GM23338 (cell line): ENCODE measurements at regions not wholly inside any gene's neighbourhood (a gene's known extent, or its start where the extent isn't known, plus 50 kb on each side); places are given as distances from the start of the nearest gene placed in this dataset.

Source experiments
- ATAC-seq: fragments of 200-7000 bp; cut with Tn5 transposase; 3 replicates; pipeline ENCODE4 v1.9.1; 2020
- DNase-seq: peaks from one replicate; pipeline ENCODE4 v3.0.0-alpha.2; 2015; ENCODE audit warnings: low spot score
- H2AFZ ChIP-seq: fragments of 200-600 bp; sonication (generic); 2 replicates; pipeline ENCODE4 v1.8.0; 2016; ENCODE audit warnings: antibody characterized with exemption, mild to moderate bottlenecking, moderate library complexity
- H3F3A ChIP-seq: fragments of 200-600 bp; sonication (generic); replicated peaks from 2 replicates; pipeline ENCODE4 v1.8.0; 2017; ENCODE audit warnings: antibody characterized with exemption, mixed run types, low read depth
- H3K27ac ChIP-seq: fragments of 200-600 bp; sonication (generic); 2 replicates; pipeline ENCODE4 v1.6.1; 2016; ENCODE audit warnings: low read depth
- H3K27me3 ChIP-seq: fragments of 200-600 bp; sonication (generic); 2 replicates; pipeline ENCODE4 v1.8.0; 2016; ENCODE audit warnings: mild to moderate bottlenecking, mixed run types, moderate library complexity; ENCODE audit not compliant: insufficient read depth
- H3K36me3 ChIP-seq: fragments of 200-600 bp; sonication (generic); 2 replicates; pipeline ENCODE4 v1.8.0; 2016; ENCODE audit warnings: mild to moderate bottlenecking; ENCODE audit not compliant: insufficient read depth
- H3K4me1 ChIP-seq: fragments of 200-600 bp; sonication (generic); 2 replicates; pipeline ENCODE4 v1.8.0; 2016; ENCODE audit warnings: mild to moderate bottlenecking, moderate library complexity; ENCODE audit not compliant: insufficient read depth
- H3K4me2 ChIP-seq: fragments of 200-600 bp; sonication (generic); 2 replicates; pipeline ENCODE4 v1.7.1; 2017; ENCODE audit warnings: mixed run types
- H3K4me3 ChIP-seq: fragments of 200-600 bp; sonication (generic); 2 replicates; pipeline ENCODE4 v1.6.1; 2016; ENCODE audit warnings: mixed run types
- H3K79me2 ChIP-seq: fragments of 200-600 bp; sonication (generic); replicated peaks from 2 replicates; pipeline ENCODE4 v1.8.0; 2017; ENCODE audit warnings: mild to moderate bottlenecking; ENCODE audit not compliant: insufficient read depth
- H3K9me2 ChIP-seq: fragments of 200-600 bp; sonication (generic); 2 replicates; pipeline ENCODE4 v1.8.0; 2017; ENCODE audit not compliant: insufficient read depth
- H4K20me1 ChIP-seq: fragments of 200-600 bp; sonication (generic); replicated peaks from 2 replicates; pipeline ENCODE4 v1.8.0; 2017; ENCODE audit warnings: mild to moderate bottlenecking; ENCODE audit not compliant: insufficient read depth
- H3K27ac Mint-ChIP-seq: 2 replicates; pipeline ENCODE4 v1.8.0; 2020; ENCODE audit warnings: inconsistent platforms, mild to moderate bottlenecking, moderate library complexity, mixed read lengths
- H3K27me3 Mint-ChIP-seq: 3 replicates; pipeline ENCODE4 v1.8.0; 2022; ENCODE audit warnings: low read depth, mild to moderate bottlenecking, moderate library complexity, mixed read lengths, inconsistent platforms; ENCODE audit not compliant: insufficient read depth, poor library complexity
- H3K36me3 Mint-ChIP-seq: 3 replicates; pipeline ENCODE4 v1.8.0; 2021; ENCODE audit warnings: low read depth, mild to moderate bottlenecking, inconsistent platforms, moderate library complexity, mixed read lengths
- H3K4me1 Mint-ChIP-seq: 3 replicates; pipeline ENCODE4 v1.8.0; 2020; ENCODE audit warnings: mild to moderate bottlenecking, inconsistent platforms, mixed read lengths
- H3K4me3 Mint-ChIP-seq: 3 replicates; pipeline ENCODE4 v1.8.0; 2021; ENCODE audit warnings: moderate library complexity, mild to moderate bottlenecking, inconsistent platforms, mixed read lengths
- H3K9me3 Mint-ChIP-seq: 3 replicates; pipeline ENCODE4 v1.8.0; 2020; ENCODE audit warnings: moderate library complexity, mild to moderate bottlenecking, inconsistent platforms, mixed read lengths
- CREB1 ChIP-seq: fragments of 250-450 bp; sonication (Bioruptor Pico); IDR thresholded peaks from 2 replicates; pipeline ENCODE4 v1.5.0; 2020; ENCODE audit warnings: low read depth, mild to moderate bottlenecking, moderate library complexity
- ETS1 ChIP-seq: IDR thresholded peaks from 2 replicates; pipeline ENCODE4 v1.6.1; 2016; ENCODE audit warnings: antibody characterized with exemption
- EZH2 ChIP-seq: fragments of 200-600 bp; sonication (generic); IDR thresholded peaks from one replicate; pipeline ENCODE4 v1.8.0; 2017; ENCODE audit warnings: antibody characterized with exemption, mild to moderate bottlenecking, low read depth; ENCODE audit not compliant: unreplicated experiment
- EZH2phosphoT487 ChIP-seq: fragments of 200-600 bp; sonication (generic); IDR thresholded peaks from one replicate; pipeline ENCODE4 v1.8.1; 2018; ENCODE audit warnings: antibody characterized with exemption; ENCODE audit not compliant: unreplicated experiment
- JUNB ChIP-seq: IDR thresholded peaks from one replicate; pipeline ENCODE4 v1.6.1; 2016; ENCODE audit warnings: antibody characterized with exemption; ENCODE audit not compliant: unreplicated experiment
- POLR2AphosphoS5 ChIP-seq: IDR thresholded peaks from 2 replicates; pipeline ENCODE4 v1.6.1; 2016; ENCODE audit warnings: antibody characterized with exemption, low read depth
- STAT1 ChIP-seq: IDR thresholded peaks from one replicate; pipeline ENCODE4 v1.6.1; 2016; ENCODE audit warnings: antibody characterized with exemption; ENCODE audit not compliant: unreplicated experiment
- ZNF462 ChIP-seq: fragments of 250-450 bp; sonication (Bioruptor Pico); IDR thresholded peaks from 2 replicates; pipeline ENCODE4 v1.5.0; 2020; ENCODE audit warnings: mild to moderate bottlenecking, moderate library complexity

DNA sequence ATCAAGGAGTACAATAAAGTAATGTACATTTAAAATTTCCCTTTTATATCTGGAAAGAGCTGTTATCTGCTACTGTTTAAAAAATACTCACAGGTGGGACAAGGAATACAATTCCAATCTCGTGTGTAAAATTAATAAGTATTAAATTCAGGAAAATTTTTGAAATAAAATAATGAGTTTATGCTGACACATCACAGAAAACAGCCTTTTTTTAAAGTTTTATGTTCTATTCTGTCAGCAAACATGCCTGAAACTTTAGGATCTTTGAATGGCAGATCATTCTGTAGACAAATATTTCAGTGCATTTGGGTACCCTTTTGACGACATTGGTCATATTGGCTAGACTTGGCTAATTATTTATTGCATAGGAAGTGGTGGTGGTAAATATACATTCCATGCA is 254.4 kb upstream of the ETAA1 start:
- H3F3A ChIP-seq: no peaks in the 10 kb centered on the region
- no peak for ATAC-seq
- H3K9me3 Mint-ChIP-seq: no peaks in the 10 kb centered on the region
- no peak overlapping the region for H3K4me2 ChIP-seq
- no peak overlapping the region for H2AFZ ChIP-seq
- no peak for DNase-seq
- H3K27me3 ChIP-seq: no peaks in the 10 kb centered on the region
- no peaks in the 10 kb centered on the region for H3K4me1 Mint-ChIP-seq
- H3K4me1 ChIP-seq: no peaks in the 10 kb centered on the region
- H3K27ac Mint-ChIP-seq: no peak overlapping the region
- no peaks in the 10 kb centered on the region for H3K27me3 Mint-ChIP-seq
- no peaks in the 10 kb centered on the region for H3K36me3 Mint-ChIP-seq
- no peak for TF ChIP-seq STAT1
- TF ChIP-seq ZNF462 (CRISPR knock-in tag): no peak
- TF ChIP-seq ETS1: no peak
- H3K4me3 Mint-ChIP-seq: no peak overlapping the region
- H3K9me2 ChIP-seq: no peaks in the 10 kb centered on the region
- H3K36me3 ChIP-seq: no peaks in the 10 kb centered on the region
- no peak overlapping the region for H3K4me3 ChIP-seq
- H4K20me1 ChIP-seq: no peaks in the 10 kb centered on the region
- H3K27ac ChIP-seq: no peak overlapping the region
- no peaks in the 10 kb centered on the region for H3K79me2 ChIP-seq

- H2AFZ ChIP-seq: no peak overlapping the region
- ATAC-seq (no peak), DNase-seq (no peak)
- no peaks in the 10 kb centered on the region for H3K9me2 ChIP-seq
- no peak overlapping the region for H3K27ac Mint-ChIP-seq
- H3K4me3 Mint-ChIP-seq: no peak overlapping the region
- H3K36me3 Mint-ChIP-seq: no peaks in the 10 kb centered on the region; the same call in 2 of the 3 replicates
- no peaks in the 10 kb centered on the region for H3K36me3 ChIP-seq
- H3K79me2 ChIP-seq: no peaks in the 10 kb centered on the region
- H3K9me3 Mint-ChIP-seq: no peaks in the 10 kb centered on the region
- H3K4me3 ChIP-seq: no peak overlapping the region
- no peaks in the 10 kb centered on the region for H3K27me3 ChIP-seq
- no peaks in the 10 kb centered on the region for H4K20me1 ChIP-seq
- no peaks in the 10 kb centered on the region for H3K4me1 Mint-ChIP-seq
- no peak overlapping the region for H3K27ac ChIP-seq
- H3K27me3 Mint-ChIP-seq: no peaks in the 10 kb centered on the region
- H3K4me2 ChIP-seq: no peak overlapping the region
- no peaks in the 10 kb centered on the region for H3K4me1 ChIP-seq
- no peaks in the 10 kb centered on the region for H3F3A ChIP-seq
- TF ChIP-seq CREB1 (no peak), POLR2AphosphoS5 (no peak), JUNB (no peak), EZH2 (no peak), EZH2phosphoT487 (no peak)
Measured at GRCh38 chr2:67145851-67146250, 251.3 kb upstream of the ETAA1 start.
